Natural killer cell (primary cell): ENCODE measurements at regions not wholly inside any gene's neighbourhood (a gene's known extent, or its start where the extent isn't known, plus 50 kb on each side); places are given as distances from the start of the nearest gene placed in this dataset.

Experiments used
- ATAC-seq, 3 donors: fragments of 150-1000 bp in 2 of 3; fragments of 200-7000 bp in 1 of 3; cut with Tn5 transposase; 1 replicate in 1 of 3; 2 replicates in 2 of 3; pipeline ENCODE4 v1.10.0; 2021; ENCODE audit warnings: mild to moderate bottlenecking in 2 of 3, moderate library complexity in 2 of 3
- DNase-seq, 2 donors: peaks; one replicate each; pipeline versions ENCODE4 v3.0.0 to v3.0.0-alpha.2; 2013 to 2021; ENCODE audit warnings: mixed read lengths in 1 of 2
- H3K27ac ChIP-seq: one replicate; pipeline ENCODE4 v1.5.1; 2013; ENCODE audit warnings: mild to moderate bottlenecking, low read length
- H3K27me3 ChIP-seq: one replicate; pipeline ENCODE4 v1.6.1; 2013; ENCODE audit warnings: low read length; ENCODE audit not compliant: control insufficient read depth, insufficient read depth
- H3K36me3 ChIP-seq: one replicate; pipeline ENCODE4 v1.6.1; 2013; ENCODE audit warnings: low read length; ENCODE audit not compliant: control insufficient read depth, insufficient read depth
- H3K4me1 ChIP-seq: one replicate; pipeline ENCODE4 v1.6.1; 2013; ENCODE audit warnings: low read length; ENCODE audit not compliant: control insufficient read depth, insufficient read depth
- H3K4me3 ChIP-seq: one replicate; pipeline ENCODE4 v1.5.1; 2013; ENCODE audit warnings: low read length
- H3K9me3 ChIP-seq: one replicate; pipeline ENCODE4 v1.6.1; 2013; ENCODE audit warnings: low read length; ENCODE audit not compliant: control insufficient read depth, insufficient read depth
- H3K27ac Mint-ChIP-seq, 2 donors: one replicate each; pipeline ENCODE4 v1.8.0; 2022; ENCODE audit warnings: mild to moderate bottlenecking in 2 of 2, mixed read lengths in 2 of 2, moderate library complexity in 1 of 2
- H3K27me3 Mint-ChIP-seq, 2 donors: one replicate each; pipeline ENCODE4 v1.8.0; 2022; ENCODE audit warnings: low read depth in 2 of 2, mixed read lengths in 2 of 2
- H3K36me3 Mint-ChIP-seq: one replicate; pipeline ENCODE4 v1.8.0; 2022; ENCODE audit warnings: mixed read lengths
- H3K4me1 Mint-ChIP-seq, 2 donors: one replicate each; pipeline ENCODE4 v1.8.0; 2022; ENCODE audit warnings: mixed read lengths in 2 of 2
- H3K4me3 Mint-ChIP-seq: one replicate; pipeline ENCODE4 v1.8.0; 2022; ENCODE audit warnings: mild to moderate bottlenecking, moderate library complexity, mixed read lengths
- H3K9me3 Mint-ChIP-seq, 2 donors: one replicate each; pipeline ENCODE4 v1.8.0; 2022; ENCODE audit warnings: mixed read lengths in 2 of 2
- CTCF ChIP-seq: fragments of 200-600 bp; IDR thresholded peaks from one replicate; pipeline ENCODE4 v1.8.0; 2022; ENCODE audit warnings: antibody characterized with exemption
- WGBS: methylation state at CpG from one replicate; pipeline ENCODE4 v1.1.7; 2013; ENCODE audit warnings: missing lambda C conversion rate; ENCODE audit not compliant: insufficient coverage; 5-methylcytosine and 5-hydroxymethylcytosine counted together
- intact Hi-C: fragments of 100-400 bp; cut with micrococcal nuclease; formaldehyde crosslinking; loops from one replicate; pipeline ENCODE4 v1.14.2; 2022

- intact Hi-C loops, result no loop called here
- TF ChIP-seq CTCF, result no peak
- no peaks in the 10 kb centered on the region for H3K27me3 ChIP-seq
- Mint-ChIP-seq H3K4me1 (no peaks in the 10 kb centered on the region), H3K9me3 (peaks cover 0 to 6% of the 10 kb centered on the region in 2 donors), H3K27me3 (no peaks in the 10 kb centered on the region), H3K36me3 (no peaks in the 10 kb centered on the region), H3K27ac (no peak overlapping the region), H3K4me3 (no peak overlapping the region)
- H3K27ac ChIP-seq, result no peak overlapping the region
- H3K4me3 ChIP-seq, result no peak overlapping the region
- DNase-seq (no peak), ATAC-seq (no peak)
- H3K36me3 ChIP-seq, result no peaks in the 10 kb centered on the region
- WGBS, result 73% methylated on average over 1 of the region's 4 CpGs
- H3K4me1 ChIP-seq, result no peaks in the 10 kb centered on the region
- no peaks in the 10 kb centered on the region for H3K9me3 ChIP-seq
Measured at GRCh38 chr6:113363048-113363798, 493.9 kb upstream of the MARCKS start.

DNA sequence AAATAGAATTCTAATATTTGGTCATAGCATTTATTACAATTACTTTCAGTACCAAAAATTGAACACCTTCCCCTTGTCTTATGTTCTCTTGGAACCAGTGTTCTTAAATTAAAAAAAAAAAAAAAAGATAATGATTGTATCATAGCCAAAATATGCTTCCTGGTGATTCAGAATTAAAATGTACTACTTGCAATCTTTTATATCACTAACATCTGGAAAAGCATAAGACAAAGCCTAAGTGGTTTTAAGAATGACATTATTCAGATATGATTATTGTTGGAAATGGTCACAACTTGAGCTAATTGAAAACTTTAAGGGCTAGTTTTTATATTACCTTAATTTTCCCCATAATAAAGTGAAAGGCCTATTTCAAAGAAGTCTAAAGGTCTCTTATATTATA, 493.3 kb upstream of the MARCKS start:
- intact Hi-C loops, result no loop called here
- DNase-seq (no peak), ATAC-seq (no peak)
- no peaks in the 10 kb centered on the region for H3K27me3 Mint-ChIP-seq
- H3K9me3 ChIP-seq, result no peaks in the 10 kb centered on the region
- no peak overlapping the region for H3K4me3 ChIP-seq
- no peak overlapping the region for H3K4me3 Mint-ChIP-seq
- H3K27ac ChIP-seq, result no peak overlapping the region
- no peaks in the 10 kb centered on the region for H3K36me3 ChIP-seq
- no peaks in the 10 kb centered on the region for H3K4me1 Mint-ChIP-seq
- H3K27ac Mint-ChIP-seq, result no peak overlapping the region
- peaks cover 0 to 6% of the 10 kb centered on the region in 2 donors for H3K9me3 Mint-ChIP-seq
- H3K27me3 ChIP-seq, result no peaks in the 10 kb centered on the region
- H3K4me1 ChIP-seq, result no peaks in the 10 kb centered on the region
- TF ChIP-seq CTCF, result no peak
- no peaks in the 10 kb centered on the region for H3K36me3 Mint-ChIP-seq

DNA sequence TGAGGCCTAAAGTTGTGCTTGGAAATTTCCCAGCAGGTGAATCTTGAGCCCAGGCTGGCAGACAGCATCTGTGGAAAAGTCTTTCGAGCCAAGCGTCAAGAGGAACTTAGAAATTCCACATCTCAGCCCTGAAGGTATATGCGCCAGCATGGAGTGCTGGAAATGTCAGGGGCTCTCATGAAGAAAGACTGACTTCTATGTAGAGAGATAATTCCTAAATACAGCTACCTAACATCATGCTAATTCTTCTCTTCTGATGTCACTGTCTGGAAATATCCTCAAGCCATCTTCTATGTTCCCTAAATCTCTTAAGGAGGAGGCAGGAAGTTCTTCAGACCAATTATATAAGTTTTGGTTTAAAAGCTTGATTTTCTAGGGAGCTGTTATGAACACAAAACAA, 492.4 kb upstream of the MARCKS start:
- Mint-ChIP-seq H3K9me3 (peaks cover 0 to 6% of the 10 kb centered on the region in 2 donors), H3K36me3 (no peaks in the 10 kb centered on the region), H3K4me1 (no peaks in the 10 kb centered on the region), H3K4me3 (no peak overlapping the region), H3K27me3 (no peaks in the 10 kb centered on the region), H3K27ac (no peak overlapping the region)
- DNase-seq (no peak), ATAC-seq (no peak)
- Histone ChIP-seq H3K4me1 (no peaks in the 10 kb centered on the region), H3K36me3 (no peaks in the 10 kb centered on the region), H3K4me3 (no peak overlapping the region), H3K27me3 (no peaks in the 10 kb centered on the region), H3K27ac (no peak overlapping the region), H3K9me3 (no peaks in the 10 kb centered on the region)
- no peak for TF ChIP-seq CTCF
- intact Hi-C loops, result no loop called here
- 100% methylated on average over 2 of the region's 3 CpGs for WGBS

DNA sequence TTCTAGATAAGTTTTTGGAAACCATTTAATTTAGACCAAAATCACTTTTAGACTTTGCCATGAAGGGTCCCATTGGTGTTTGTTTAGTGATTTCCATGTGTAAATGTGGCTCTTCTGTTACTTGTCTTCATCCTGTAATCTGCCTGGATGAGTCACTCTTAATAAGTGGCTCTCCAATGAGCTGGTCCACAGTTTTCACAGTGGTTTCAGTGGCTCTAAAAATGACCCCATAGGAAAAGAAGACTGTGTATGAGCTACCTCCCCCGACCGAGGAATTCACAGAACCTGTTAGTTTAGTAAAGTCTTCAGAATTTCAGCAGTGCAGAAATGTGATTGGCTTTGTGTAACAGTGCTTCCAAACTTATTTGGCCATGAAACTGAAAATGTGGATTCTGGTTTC, 492.0 kb upstream of the MARCKS start:
- Mint-ChIP-seq H3K4me3 (no peak overlapping the region), H3K27me3 (no peaks in the 10 kb centered on the region), H3K27ac (no peak overlapping the region), H3K36me3 (no peaks in the 10 kb centered on the region), H3K4me1 (no peaks in the 10 kb centered on the region), H3K9me3 (peaks cover 0 to 6% of the 10 kb centered on the region in 2 donors)
- Histone ChIP-seq H3K4me1 (no peaks in the 10 kb centered on the region), H3K36me3 (no peaks in the 10 kb centered on the region), H3K27me3 (no peaks in the 10 kb centered on the region), H3K4me3 (no peak overlapping the region), H3K27ac (no peak overlapping the region), H3K9me3 (no peaks in the 10 kb centered on the region)
- DNase-seq, result no peak
- ATAC-seq, result no peak
- intact Hi-C loops, result no loop called here
- TF ChIP-seq CTCF, result no peak
- WGBS, result 68% methylated on average over 2 of the region's 2 CpGs
